H9 (cell line): ENCODE measurements at regions not wholly inside any gene's neighbourhood (a gene's known extent, or its start where the extent isn't known, plus 50 kb on each side); places are given as distances from the start of the nearest gene placed in this dataset.

Source experiments
- DNase-seq: peaks from one replicate; pipeline ENCODE4 v3.0.0-alpha.2; 2017
- H2AFZ ChIP-seq: one replicate; pipeline ENCODE4 v1.6.1; 2013; ENCODE audit warnings: mild to moderate bottlenecking, low read length, control low read depth, moderate library complexity
- H2AK5ac ChIP-seq: 2 replicates; pipeline ENCODE4 v1.6.1; 2013; ENCODE audit warnings: low read length, control low read depth, mixed read lengths; ENCODE audit not compliant: insufficient read length
- H2BK120ac ChIP-seq: one replicate; pipeline ENCODE4 v1.6.1; 2013; ENCODE audit warnings: low read depth, mild to moderate bottlenecking, low read length, control low read depth, inconsistent platforms; ENCODE audit not compliant: poor library complexity, severe bottlenecking
- H2BK12ac ChIP-seq: 2 replicates; pipeline ENCODE4 v1.6.1; 2013; ENCODE audit warnings: low read length, control low read depth, mixed read lengths, low read depth; ENCODE audit not compliant: insufficient read length
- H2BK15ac ChIP-seq: 2 replicates; pipeline ENCODE4 v1.6.1; 2013; ENCODE audit warnings: low read depth, low read length, control low read depth
- H2BK20ac ChIP-seq: one replicate; pipeline ENCODE4 v1.6.1; 2013; ENCODE audit warnings: low read depth, mild to moderate bottlenecking, low read length, control low read depth, inconsistent platforms; ENCODE audit not compliant: poor library complexity, severe bottlenecking
- H2BK5ac ChIP-seq: 2 replicates; pipeline ENCODE4 v1.6.1; 2013; ENCODE audit warnings: low read length, control low read depth, mixed read lengths; ENCODE audit not compliant: insufficient read length
- H3K14ac ChIP-seq: 2 replicates; pipeline ENCODE4 v1.6.1; 2013; ENCODE audit warnings: low read length, control low read depth; ENCODE audit not compliant: insufficient read depth
- H3K18ac ChIP-seq: 2 replicates; pipeline ENCODE4 v1.6.1; 2013; ENCODE audit warnings: low read depth, mild to moderate bottlenecking, mixed read lengths, low read length, control low read depth; ENCODE audit not compliant: insufficient read length
- H3K23ac ChIP-seq: 2 replicates; pipeline ENCODE4 v1.6.1; 2013; ENCODE audit warnings: low read length, control low read depth, mixed read lengths, low read depth; ENCODE audit not compliant: insufficient read length
- H3K23me2 ChIP-seq: 2 replicates; pipeline ENCODE4 v1.6.1; 2013; ENCODE audit warnings: low read depth, mild to moderate bottlenecking, mixed read lengths, low read length, control low read depth; ENCODE audit not compliant: insufficient read length, poor library complexity, severe bottlenecking
- H3K27ac ChIP-seq: 2 replicates; pipeline ENCODE4 v1.5.1; 2013; ENCODE audit warnings: low read length, control low read depth, mixed read lengths, low read depth; ENCODE audit not compliant: insufficient read length
- H3K27me3 ChIP-seq: 2 replicates; pipeline ENCODE4 v1.6.1; 2013; ENCODE audit warnings: low read length, control low read depth, inconsistent platforms; ENCODE audit not compliant: insufficient read depth
- H3K4ac ChIP-seq: 2 replicates; pipeline ENCODE4 v1.6.1; 2013; ENCODE audit warnings: low read depth, mild to moderate bottlenecking, control low read depth, inconsistent platforms, low read length, moderate library complexity
- H3K4me1 ChIP-seq: 2 replicates; pipeline ENCODE4 v1.6.1; 2013; ENCODE audit warnings: low read length, control low read depth, inconsistent platforms; ENCODE audit not compliant: insufficient read depth
- H3K4me2 ChIP-seq: 2 replicates; pipeline ENCODE4 v1.6.1; 2013; ENCODE audit warnings: low read length, control low read depth, mixed read lengths; ENCODE audit not compliant: insufficient read length, insufficient read depth
- H3K56ac ChIP-seq: 2 replicates; pipeline ENCODE4 v1.6.1; 2013; ENCODE audit warnings: low read depth, mild to moderate bottlenecking, mixed read lengths, low read length, control low read depth; ENCODE audit not compliant: insufficient read length
- H3K79me1 ChIP-seq: 2 replicates; pipeline ENCODE4 v1.6.1; 2013; ENCODE audit warnings: low read depth, mild to moderate bottlenecking, moderate library complexity, low read length, control low read depth, inconsistent platforms; ENCODE audit not compliant: insufficient read depth, poor library complexity, severe bottlenecking
- H3K79me2 ChIP-seq: 2 replicates; pipeline ENCODE4 v1.6.1; 2013; ENCODE audit warnings: low read length, control low read depth, inconsistent platforms; ENCODE audit not compliant: insufficient read depth
- H3K9ac ChIP-seq: 2 replicates; pipeline ENCODE4 v1.6.1; 2013; ENCODE audit warnings: low read length, control low read depth, mixed read lengths; ENCODE audit not compliant: insufficient read length; ENCODE audit errors: extremely low read depth
- H3K9me3 ChIP-seq: one replicate; pipeline ENCODE4 v1.6.1; 2013; ENCODE audit warnings: low read depth, low read length, inconsistent platforms; ENCODE audit not compliant: control insufficient read depth
- H3T11ph ChIP-seq: one replicate; pipeline ENCODE4 v1.6.1; 2013; ENCODE audit warnings: mild to moderate bottlenecking, low read length, control low read depth, inconsistent platforms
- H4K20me1 ChIP-seq: one replicate; pipeline ENCODE4 v1.6.1; 2013; ENCODE audit not compliant: control insufficient read depth, insufficient read length, insufficient read depth
- H4K5ac ChIP-seq: 2 replicates; pipeline ENCODE4 v1.6.1; 2013; ENCODE audit warnings: low read depth, mild to moderate bottlenecking, mixed read lengths, low read length, control low read depth; ENCODE audit not compliant: insufficient read length
- H4K8ac ChIP-seq: replicated peaks from 2 replicates; pipeline ENCODE4 v1.6.1; 2013; ENCODE audit warnings: low read length, control low read depth, mixed read lengths, low read depth; ENCODE audit not compliant: insufficient read length
- H4K91ac ChIP-seq: 2 replicates; pipeline ENCODE4 v1.6.1; 2013; ENCODE audit warnings: low read depth, mild to moderate bottlenecking, moderate library complexity, mixed read lengths, low read length, control low read depth; ENCODE audit not compliant: insufficient read length
- H3K27ac Mint-ChIP-seq, 3 experiments: 2 replicates in 2 of 3; 3 replicates in 1 of 3; pipeline ENCODE4 v1.8.0; 2020 to 2021; ENCODE audit warnings: mixed read lengths in 3 of 3, mild to moderate bottlenecking in 1 of 3, moderate library complexity in 1 of 3
- H3K27me3 Mint-ChIP-seq: 2 replicates; pipeline ENCODE4 v1.8.0; 2021; ENCODE audit warnings: low read depth, mild to moderate bottlenecking, moderate library complexity, mixed read lengths
- H3K36me3 Mint-ChIP-seq, 3 experiments: 2 replicates in 2 of 3; 3 replicates in 1 of 3; pipeline ENCODE4 v1.8.0; 2020 to 2021; ENCODE audit warnings: low read depth in 3 of 3, mixed read lengths in 3 of 3; ENCODE audit not compliant: insufficient read depth in 1 of 3
- H3K4me1 Mint-ChIP-seq, 2 experiments: 2 replicates each; pipeline ENCODE4 v1.8.0; 2020; ENCODE audit warnings: mixed read lengths in 2 of 2
- H3K4me3 Mint-ChIP-seq, 2 experiments: 2 replicates in 1 of 2; 3 replicates in 1 of 2; pipeline ENCODE4 v1.8.0; 2020 to 2021; ENCODE audit warnings: mild to moderate bottlenecking in 2 of 2, mixed read lengths in 2 of 2, moderate library complexity in 1 of 2
- H3K9me3 Mint-ChIP-seq, 2 experiments: 2 replicates in 1 of 2; 3 replicates in 1 of 2; pipeline ENCODE4 v1.8.0; 2020; ENCODE audit warnings: mild to moderate bottlenecking in 2 of 2, mixed read lengths in 2 of 2, moderate library complexity in 1 of 2
- WGBS: extraction: QIAGEN DNeasy Blood & Tissue Kit; methylation state at CpG from one replicate; pipeline ENCODE4 v1.1.7; 2013; ENCODE audit warnings: missing lambda C conversion rate, low lambda C conversion rate, mixed read lengths; ENCODE audit not compliant: insufficient read length; ENCODE audit errors: extremely low coverage; 5-methylcytosine and 5-hydroxymethylcytosine counted together
- TF ChIP-seq, protein P1 (sequence below): fragments of 200-600 bp; sonication (generic); conservative IDR thresholded peaks from 3 replicates; pipeline ENCODE4 v1.8.0; 2021; ENCODE audit warnings: antibody characterized with exemption, mild to moderate bottlenecking

- Histone ChIP-seq H3K56ac (no peak overlapping the region), H3K4ac (no peak overlapping the region), H3K18ac (no peak overlapping the region), H4K5ac (no peak overlapping the region), H3K23me2 (no peaks in the 10 kb centered on the region), H3T11ph (no peak overlapping the region), H3K27ac (no peak overlapping the region), H2BK5ac (no peak overlapping the region), H3K9ac (no peak overlapping the region), H2BK12ac (no peak overlapping the region), H3K79me2 (no peaks in the 10 kb centered on the region), H3K27me3 (no peaks in the 10 kb centered on the region), H3K4me1 (no peaks in the 10 kb centered on the region), H4K91ac (no peak overlapping the region), H2AFZ (no peak overlapping the region), H3K23ac (no peak overlapping the region), H3K4me2 (no peak overlapping the region), H4K8ac (no peak overlapping the region), H3K79me1 (no peaks in the 10 kb centered on the region), H2AK5ac (no peak overlapping the region), H3K9me3 (no peaks in the 10 kb centered on the region), H4K20me1 (no peaks in the 10 kb centered on the region), H2BK120ac (no peak overlapping the region), H2BK20ac (no peak overlapping the region), H3K14ac (no peak overlapping the region), H2BK15ac (no peak overlapping the region)
- Mint-ChIP-seq H3K9me3 (peaks cover 3 to 11% of the 10 kb centered on the region in 2 experiments; a peak in 4 of 5 replicates), H3K4me1 (no peaks in the 10 kb centered on the region), H3K27me3 (no peaks in the 10 kb centered on the region), H3K27ac (no peak overlapping the region), H3K36me3 (peaks cover 0 to 4% (median 2%) of the 10 kb centered on the region in 3 experiments; a peak in 4 of 7 replicates), H3K4me3 (no peak overlapping the region)
- DNase-seq: no peak
- WGBS: no CpG with 5 or more reads among the region's 2 CpGs
- TF ChIP-seq, protein P1, sequence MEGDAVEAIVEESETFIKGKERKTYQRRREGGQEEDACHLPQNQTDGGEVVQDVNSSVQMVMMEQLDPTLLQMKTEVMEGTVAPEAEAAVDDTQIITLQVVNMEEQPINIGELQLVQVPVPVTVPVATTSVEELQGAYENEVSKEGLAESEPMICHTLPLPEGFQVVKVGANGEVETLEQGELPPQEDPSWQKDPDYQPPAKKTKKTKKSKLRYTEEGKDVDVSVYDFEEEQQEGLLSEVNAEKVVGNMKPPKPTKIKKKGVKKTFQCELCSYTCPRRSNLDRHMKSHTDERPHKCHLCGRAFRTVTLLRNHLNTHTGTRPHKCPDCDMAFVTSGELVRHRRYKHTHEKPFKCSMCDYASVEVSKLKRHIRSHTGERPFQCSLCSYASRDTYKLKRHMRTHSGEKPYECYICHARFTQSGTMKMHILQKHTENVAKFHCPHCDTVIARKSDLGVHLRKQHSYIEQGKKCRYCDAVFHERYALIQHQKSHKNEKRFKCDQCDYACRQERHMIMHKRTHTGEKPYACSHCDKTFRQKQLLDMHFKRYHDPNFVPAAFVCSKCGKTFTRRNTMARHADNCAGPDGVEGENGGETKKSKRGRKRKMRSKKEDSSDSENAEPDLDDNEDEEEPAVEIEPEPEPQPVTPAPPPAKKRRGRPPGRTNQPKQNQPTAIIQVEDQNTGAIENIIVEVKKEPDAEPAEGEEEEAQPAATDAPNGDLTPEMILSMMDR: no peak
Observed at GRCh38 chr3:82386647-82387046, 625.2 kb upstream of the GBE1 start.
